Transverse colon (tissue), 4 donors: ENCODE measurements at regions not wholly inside any gene's neighbourhood (a gene's known extent, or its start where the extent isn't known, plus 50 kb on each side); places are given as distances from the start of the nearest gene placed in this dataset.

ENCODE experiments used
- DNase-seq: peaks from one replicate; pipeline ENCODE4 v3.0.0-alpha.2; 2019
- H3K27ac ChIP-seq, 4 donors: fragments of 200-600 bp; sonication (generic); 2 replicates each; pipeline ENCODE4 v1.5.1; 2016 to 2018; ENCODE audit warnings: inconsistent platforms in 4 of 4
- H3K27me3 ChIP-seq: fragments of 200-600 bp; sonication (generic); 2 replicates; pipeline ENCODE4 v1.5.1; 2017; ENCODE audit warnings: inconsistent platforms
- H3K36me3 ChIP-seq, 4 donors: fragments of 200-600 bp; sonication (generic); 2 replicates each; pipeline ENCODE4 v1.5.1; 2017 to 2019; ENCODE audit warnings: inconsistent platforms in 4 of 4
- H3K4me1 ChIP-seq, 4 donors: fragments of 200-600 bp; sonication (generic); 2 replicates each; pipeline ENCODE4 v1.5.1; 2017 to 2020; ENCODE audit warnings: inconsistent platforms in 4 of 4
- H3K4me3 ChIP-seq, 4 donors: fragments of 200-600 bp; sonication (generic); 1 replicate in 1 of 4; 2 replicates in 3 of 4; pipeline versions ENCODE4 v1.5.1 to v1.6.1; 2017 to 2019; ENCODE audit warnings: inconsistent platforms in 4 of 4
- H3K9me3 ChIP-seq, 2 donors: fragments of 200-600 bp; sonication (generic); 2 replicates each; pipeline ENCODE4 v1.5.1; 2017 to 2019; ENCODE audit warnings: inconsistent platforms in 2 of 2
- EP300 ChIP-seq: sonication (generic); formaldehyde crosslinking; IDR thresholded peaks from one replicate; pipeline ENCODE4 v1.6.1; 2017; ENCODE audit warnings: antibody characterized with exemption, low read depth
- POLR2A ChIP-seq: fragments of 450-650 bp; IDR thresholded peaks from one replicate; pipeline ENCODE4 v1.6.1; 2016; ENCODE audit warnings: antibody characterized with exemption, mild to moderate bottlenecking, moderate library complexity
- POLR2AphosphoS5 ChIP-seq, 3 donors: sonication (generic); formaldehyde crosslinking; IDR thresholded peaks; one replicate each; pipeline ENCODE4 v1.6.1; 2016; ENCODE audit warnings: antibody characterized with exemption in 3 of 3
- WGBS, 2 donors: methylation state at CpG; one replicate each; pipeline ENCODE4 v1.1.5; 2018; ENCODE audit warnings: low coverage in 1 of 2; 5-methylcytosine and 5-hydroxymethylcytosine counted together
- in situ Hi-C, 4 donors: fragments of 200-750 bp; cut with MboI; loops; one replicate each; pipeline versions ENCODE4 v1.15.0 to v1.15.1; 2017; ENCODE audit warnings: low sequenced_read_pairs in 3 of 4, low pct_ligation_motif_present in 1 of 4, low pct_unique_long_range_greater_than_20kb in 1 of 4
- intact Hi-C: fragments of 100-400 bp; cut with DNase I; formaldehyde crosslinking; loops from one replicate; pipeline ENCODE4 v1.15.1; 2023; ENCODE audit warnings: low total_unique reads
- TF ChIP-seq, protein P1 (sequence below), 5 experiments: fragments of 200-600 bp in 3 of 5; fragments of 450-650 bp in 2 of 5; sonication (generic) in 3 of 5; IDR thresholded peaks; 1 replicate in 2 of 5; 2 replicates in 3 of 5; pipeline ENCODE4 v1.5.1; 2016 to 2017; ENCODE audit warnings: antibody characterized with exemption in 5 of 5, inconsistent platforms in 3 of 5, mild to moderate bottlenecking in 2 of 5, moderate library complexity in 1 of 5

DNA sequence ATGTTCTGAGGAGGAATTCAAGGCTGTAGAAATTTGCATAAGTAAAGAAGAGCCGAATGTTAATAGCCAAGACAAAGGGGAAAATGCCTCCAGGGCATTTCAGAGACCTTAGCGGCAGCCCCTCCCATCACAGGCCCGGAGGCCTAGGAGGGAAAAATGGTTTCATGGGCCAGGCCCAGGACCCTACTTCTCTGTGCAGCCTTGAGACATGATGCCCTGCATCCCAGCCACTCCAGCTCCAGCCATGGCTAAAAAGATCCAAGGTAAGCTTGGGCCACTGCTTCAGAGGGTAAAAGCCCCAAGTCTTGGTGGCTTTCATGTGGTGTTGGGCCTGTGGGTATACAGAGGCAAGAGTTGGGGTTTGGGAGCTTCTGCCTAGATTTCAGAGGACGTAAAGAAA lies 225.7 kb downstream of the ARHGAP12 start:
- in situ Hi-C loops (no loop called here), intact Hi-C loops (no loop called here)
- no peaks in the 10 kb centered on the region for H3K27me3 ChIP-seq
- no peaks in the 10 kb centered on the region for H3K9me3 ChIP-seq
- no peak overlapping the region for H3K4me3 ChIP-seq
- no peaks in the 10 kb centered on the region for H3K36me3 ChIP-seq
- WGBS, 2 donors, result 80 to 88% methylated on average over 1 to 4 of the region's 4 CpGs
- H3K27ac ChIP-seq, result no peak overlapping the region
- no peak for DNase-seq
- TF ChIP-seq, protein P1, sequence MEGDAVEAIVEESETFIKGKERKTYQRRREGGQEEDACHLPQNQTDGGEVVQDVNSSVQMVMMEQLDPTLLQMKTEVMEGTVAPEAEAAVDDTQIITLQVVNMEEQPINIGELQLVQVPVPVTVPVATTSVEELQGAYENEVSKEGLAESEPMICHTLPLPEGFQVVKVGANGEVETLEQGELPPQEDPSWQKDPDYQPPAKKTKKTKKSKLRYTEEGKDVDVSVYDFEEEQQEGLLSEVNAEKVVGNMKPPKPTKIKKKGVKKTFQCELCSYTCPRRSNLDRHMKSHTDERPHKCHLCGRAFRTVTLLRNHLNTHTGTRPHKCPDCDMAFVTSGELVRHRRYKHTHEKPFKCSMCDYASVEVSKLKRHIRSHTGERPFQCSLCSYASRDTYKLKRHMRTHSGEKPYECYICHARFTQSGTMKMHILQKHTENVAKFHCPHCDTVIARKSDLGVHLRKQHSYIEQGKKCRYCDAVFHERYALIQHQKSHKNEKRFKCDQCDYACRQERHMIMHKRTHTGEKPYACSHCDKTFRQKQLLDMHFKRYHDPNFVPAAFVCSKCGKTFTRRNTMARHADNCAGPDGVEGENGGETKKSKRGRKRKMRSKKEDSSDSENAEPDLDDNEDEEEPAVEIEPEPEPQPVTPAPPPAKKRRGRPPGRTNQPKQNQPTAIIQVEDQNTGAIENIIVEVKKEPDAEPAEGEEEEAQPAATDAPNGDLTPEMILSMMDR (IDR thresholded peaks at IDR 0.05), result no peak
- TF ChIP-seq POLR2A (no peak), POLR2AphosphoS5 (IDR thresholded peaks at IDR 0.05) (no peak), EP300 (no peak)
- peaks cover 0 to 65% (median 23%) of the 10 kb centered on the region in 4 donors for H3K4me1 ChIP-seq

DNA sequence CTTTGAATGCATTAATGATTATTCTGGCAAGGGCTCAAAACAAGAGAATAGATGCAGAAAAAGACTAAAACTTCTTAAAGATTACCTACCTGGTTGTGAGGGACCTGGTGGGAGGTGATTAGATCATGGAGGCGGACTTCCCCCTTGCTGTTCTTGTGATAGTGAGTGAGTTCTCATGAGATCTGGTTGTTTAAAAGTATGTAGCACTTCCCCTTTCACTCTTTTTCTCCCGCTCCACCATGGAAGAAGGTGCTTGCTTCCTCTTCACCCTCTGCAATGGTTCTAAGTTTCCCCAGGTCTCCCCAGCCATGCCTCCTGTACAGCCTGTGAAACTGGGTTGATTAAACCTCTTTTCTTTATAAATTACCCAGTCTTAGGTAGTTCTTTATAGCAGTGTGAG lies 226.6 kb downstream of the ARHGAP12 start:
- peaks cover 4 to 63% (median 22%) of the 10 kb centered on the region in 4 donors for H3K4me1 ChIP-seq
- intact Hi-C loops, result no loop called here
- H3K4me3 ChIP-seq, result no peak overlapping the region
- no peak for DNase-seq
- H3K36me3 ChIP-seq, result no peaks in the 10 kb centered on the region
- in situ Hi-C loops, result no loop called here
- no peaks in the 10 kb centered on the region for H3K9me3 ChIP-seq
- no peak for TF ChIP-seq POLR2A
- TF ChIP-seq POLR2AphosphoS5 (IDR thresholded peaks at IDR 0.05), result no peak
- TF ChIP-seq, protein P1 (IDR thresholded peaks at IDR 0.05), result no peak
- TF ChIP-seq EP300, result no peak
- WGBS, 2 donors, result 73 to 90% methylated on average over 2 of the region's 2 CpGs
- no peaks in the 10 kb centered on the region for H3K27me3 ChIP-seq
- peak overlapping the region; percentile 81 to 89 (median 88) for H3K27ac ChIP-seq

DNA sequence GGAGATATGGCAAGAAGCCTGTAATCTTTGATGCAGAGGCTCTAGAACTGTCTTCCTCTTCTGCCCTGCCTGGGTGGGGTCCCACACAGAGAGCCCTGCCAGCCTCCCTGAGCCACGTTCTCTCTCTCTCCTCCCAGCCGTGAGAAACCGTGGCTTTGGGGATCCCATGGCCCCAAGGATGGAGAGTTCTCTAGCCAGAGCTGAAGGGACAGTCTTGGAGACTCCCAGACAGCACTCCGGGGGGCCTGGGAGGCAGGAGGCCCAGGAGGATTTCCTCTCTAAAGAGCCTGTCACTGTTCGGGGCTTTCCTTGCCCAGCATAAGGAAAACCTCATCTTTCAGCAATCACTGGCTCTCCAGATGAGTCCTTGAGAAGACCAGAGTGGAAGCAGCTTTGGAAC lies 227.1 kb downstream of the ARHGAP12 start:
- DNase-seq, result no peak
- peak overlapping the region; percentile 81 to 89 (median 88) for H3K27ac ChIP-seq
- no peaks in the 10 kb centered on the region for H3K27me3 ChIP-seq
- 64% methylated on average over 4 of the region's 5 CpGs; no CpG with 5 or more reads in 1 of the 2 donors for WGBS, 2 donors
- TF ChIP-seq, protein P1 (IDR thresholded peaks at IDR 0.05), result no peak
- TF ChIP-seq POLR2AphosphoS5 (IDR thresholded peaks at IDR 0.05), result no peak
- no peak for TF ChIP-seq POLR2A
- no peak for TF ChIP-seq EP300
- intact Hi-C loops, result no loop called here
- no peaks in the 10 kb centered on the region for H3K9me3 ChIP-seq
- no peak overlapping the region for H3K4me3 ChIP-seq
- H3K36me3 ChIP-seq, result no peaks in the 10 kb centered on the region
- peaks cover 4 to 62% (median 21%) of the 10 kb centered on the region in 4 donors for H3K4me1 ChIP-seq
- in situ Hi-C loops, result no loop called here

DNA sequence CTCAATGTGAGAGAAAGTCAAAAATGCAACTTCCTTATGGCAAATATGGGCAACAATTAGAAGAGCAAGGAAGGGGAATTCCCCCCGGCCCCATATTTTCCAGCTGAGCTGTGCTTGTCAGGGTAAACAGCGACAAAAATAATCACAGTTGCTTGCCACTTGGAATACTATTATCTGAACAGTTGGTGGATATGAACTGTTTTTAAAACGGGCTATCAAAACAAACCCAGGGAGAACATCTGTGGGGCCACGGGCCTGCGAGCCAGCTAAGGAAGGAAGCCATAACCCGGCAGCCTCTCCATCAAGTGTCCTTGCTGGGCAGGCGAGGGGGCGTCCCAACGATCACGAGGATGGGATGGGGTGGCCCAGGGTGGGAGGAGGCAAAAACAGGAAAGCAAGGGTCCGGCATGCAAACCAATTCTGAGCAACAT lies 228.4 kb downstream of the ARHGAP12 start:
- H3K4me3 ChIP-seq, result no peak overlapping the region
- H3K27me3 ChIP-seq, result no peaks in the 10 kb centered on the region
- no peaks in the 10 kb centered on the region for H3K9me3 ChIP-seq
- intact Hi-C loops, result no loop called here
- WGBS, 2 donors, result 67 to 69% methylated on average over 3 to 11 of the region's 11 CpGs
- H3K36me3 ChIP-seq, result no peaks in the 10 kb centered on the region
- in situ Hi-C loops, result no loop called here
- TF ChIP-seq EP300 (no peak), POLR2AphosphoS5 (IDR thresholded peaks at IDR 0.05) (no peak), POLR2A (no peak)
- TF ChIP-seq, protein P1 (IDR thresholded peaks at IDR 0.05), result no peak
- H3K4me1 ChIP-seq, result peaks cover 4 to 55% (median 21%) of the 10 kb centered on the region in 4 donors
- H3K27ac ChIP-seq, result peak overlapping the region; percentile 81 to 89 (median 88)
- no peak for DNase-seq
